ENCODE measurements at regions not wholly inside any gene's neighbourhood (a gene's known extent, or its start where the extent isn't known, plus 50 kb on each side); places are given as distances from the start of the nearest gene placed in this dataset.

GRCh38 chr13:66222926-66223325 is 1007.2 kb downstream of the PCDH9 start:
- no peak overlapping the region for H3K27ac ChIP-seq (ENCODE audit: low read depth in 1 of 2, low read length in 2 of 2)
- no peak for TF ChIP-seq HNF4A (conservative IDR thresholded peaks at IDR 0.05)
- TF ChIP-seq NR2F2 (IDR thresholded peaks at IDR 0.05), result no peak
- TF ChIP-seq SP1 (IDR thresholded peaks at IDR 0.05), result no peak
- no peak for TF ChIP-seq RXRA (IDR thresholded peaks at IDR 0.05)
- no peak for TF ChIP-seq RAD21 (IDR thresholded peaks at IDR 0.05)
- no peak for TF ChIP-seq MAX (IDR thresholded peaks at IDR 0.05)
- TF ChIP-seq YY1 (IDR thresholded peaks at IDR 0.05), result no peak
- TF ChIP-seq EGR1 (IDR thresholded peaks at IDR 0.05; ENCODE audit: low read depth in 2 of 2), result no peak
- TF ChIP-seq HNF4G (IDR thresholded peaks at IDR 0.05), result no peak
- 72% methylated on average over 4 of the region's 4 CpGs for WGBS

GRCh38 chr13:66222127-66222526 is 1008.0 kb downstream of the PCDH9 start:
- Histone ChIP-seq H3K9ac (ENCODE audit: low read depth in 1 of 2, low read length in 2 of 2) (no peak overlapping the region), H3K27me3 (ENCODE audit: control insufficient read depth in 4 of 4, insufficient read depth in 4 of 4, low read length in 3 of 4) (no peaks in the 10 kb centered on the region), H3K4me3 (ENCODE audit: low read depth in 1 of 3, low read length in 3 of 3) (no peak overlapping the region), H3K27ac (ENCODE audit: low read depth in 1 of 2, low read length in 2 of 2) (no peak overlapping the region), H3K4me1 (ENCODE audit: control insufficient read depth in 4 of 4, insufficient read depth in 4 of 4, low read length in 3 of 4) (no peaks in the 10 kb centered on the region), H3K36me3 (ENCODE audit: control insufficient read depth in 4 of 4, insufficient read depth in 3 of 4, low read depth in 1 of 4, low read length in 3 of 4) (no peaks in the 10 kb centered on the region), H3K9me3 (ENCODE audit: control insufficient read depth in 4 of 4, low read length in 3 of 4) (no peaks in the 10 kb centered on the region)
- WGBS, result 82% methylated on average over 4 of the region's 4 CpGs
- no peak for DNase-seq (ENCODE audit: low spot score)
- TF ChIP-seq CTCF (IDR thresholded peaks at IDR 0.05; ENCODE audit: low read depth, low read length, missing input control) (no peak), SP1 (IDR thresholded peaks at IDR 0.05) (no peak), HNF4G (IDR thresholded peaks at IDR 0.05) (no peak), RXRA (IDR thresholded peaks at IDR 0.05) (no peak), MAX (IDR thresholded peaks at IDR 0.05) (no peak), TAF1 (conservative IDR thresholded peaks at IDR 0.05) (no peak), ATF3 (IDR thresholded peaks at IDR 0.05) (no peak), JUND (IDR thresholded peaks at IDR 0.05) (no peak), YY1 (IDR thresholded peaks at IDR 0.05) (no peak), NR2F2 (IDR thresholded peaks at IDR 0.05) (no peak), FOXA2 (IDR thresholded peaks at IDR 0.05) (no peak), GABPA (IDR thresholded peaks at IDR 0.05 in 1 of 2, conservative IDR thresholded peaks at IDR 0.05 in 1 of 2) (no peak), EGR1 (IDR thresholded peaks at IDR 0.05; ENCODE audit: low read depth in 2 of 2) (no peak), RAD21 (IDR thresholded peaks at IDR 0.05) (no peak), FOXA1 (IDR thresholded peaks at IDR 0.05) (no peak), ZBTB33 (IDR thresholded peaks at IDR 0.05) (no peak), REST (IDR thresholded peaks at IDR 0.05) (no peak), HNF4A (conservative IDR thresholded peaks at IDR 0.05) (no peak)

More at GRCh38 chr13:66222926-66223325, 1007.2 kb downstream of the PCDH9 start:
- H3K36me3 ChIP-seq (ENCODE audit: control insufficient read depth in 4 of 4, insufficient read depth in 3 of 4, low read depth in 1 of 4, low read length in 3 of 4), result no peaks in the 10 kb centered on the region
- H3K9me3 ChIP-seq (ENCODE audit: control insufficient read depth in 4 of 4, low read length in 3 of 4), result no peaks in the 10 kb centered on the region
- H3K4me1 ChIP-seq (ENCODE audit: control insufficient read depth in 4 of 4, insufficient read depth in 4 of 4, low read length in 3 of 4), result no peaks in the 10 kb centered on the region
- no peak overlapping the region for H3K4me3 ChIP-seq (ENCODE audit: low read depth in 1 of 3, low read length in 3 of 3)
- H3K9ac ChIP-seq (ENCODE audit: low read depth in 1 of 2, low read length in 2 of 2), result no peak overlapping the region
- no peaks in the 10 kb centered on the region for H3K27me3 ChIP-seq (ENCODE audit: control insufficient read depth in 4 of 4, insufficient read depth in 4 of 4, low read length in 3 of 4)
- DNase-seq (ENCODE audit: low spot score), result no peak

All from liver (tissue), 8 donors.